LNCAP (cell line): ENCODE measurements at regions not wholly inside any gene's neighbourhood (a gene's known extent, or its start where the extent isn't known, plus 50 kb on each side); places are given as distances from the start of the nearest gene placed in this dataset.

Experiments used
- CTCF ChIP-seq: fragments of 450-650 bp; IDR thresholded peaks from 2 replicates; pipeline ENCODE4 v1.5.1; 2017; ENCODE audit warnings: mild to moderate bottlenecking

- no peak for TF ChIP-seq CTCF
Measured at GRCh38 chr10:53396876-53397275, 624.3 kb upstream of the MBL2 start.

GRCh38 chr10:53395449-53395848, 622.9 kb upstream of the MBL2 start:
- no peak for TF ChIP-seq CTCF

GRCh38 chr10:53387562-53387961, 615.0 kb upstream of the MBL2 start:
- no peak for TF ChIP-seq CTCF

GRCh38 chr10:53382543-53382942, 610.0 kb upstream of the MBL2 start:
- TF ChIP-seq CTCF, result no peak

- no peak for TF ChIP-seq CTCF
Measured at GRCh38 chr10:53379956-53380355, 607.4 kb upstream of the MBL2 start.

- no peak for TF ChIP-seq CTCF
Measured at GRCh38 chr10:53370347-53370746, 597.8 kb upstream of the MBL2 start.

GRCh38 chr10:53361936-53362335, 589.4 kb upstream of the MBL2 start:
- no peak for TF ChIP-seq CTCF

- TF ChIP-seq CTCF, result no peak
Measured at GRCh38 chr10:53361281-53361680, 588.7 kb upstream of the MBL2 start.
